LNCaP clone FGC (cell line): ENCODE measurements at regions not wholly inside any gene's neighbourhood (a gene's known extent, or its start where the extent isn't known, plus 50 kb on each side); places are given as distances from the start of the nearest gene placed in this dataset.

ENCODE experiments used
- DNase-seq: peaks from one replicate; pipeline ENCODE4 v3.0.0-alpha.2; 2011; ENCODE audit warnings: low read depth
- H3K4me3 ChIP-seq: 2 replicates; pipeline ENCODE4 v1.5.1; 2011; ENCODE audit warnings: mild to moderate bottlenecking, low read depth, low read length, control low read depth
- CTCF ChIP-seq: IDR thresholded peaks from 2 replicates; pipeline ENCODE4 v1.5.1; 2012; ENCODE audit warnings: mild to moderate bottlenecking; ENCODE audit not compliant: control insufficient read depth, insufficient read depth; ENCODE audit errors: extremely low read depth

- no peak overlapping the region for H3K4me3 ChIP-seq
- DNase-seq: no peak
- no peak for TF ChIP-seq CTCF
Measured at GRCh38 chr4:16450724-16451123, 224.5 kb upstream of the TAPT1 start.

- H3K4me3 ChIP-seq: no peak overlapping the region
- no peak for TF ChIP-seq CTCF
- DNase-seq: no peak
Measured at GRCh38 chr4:16450031-16450430, 223.8 kb upstream of the TAPT1 start.

GRCh38 chr4:16449406-16449805 is 223.1 kb upstream of the TAPT1 start:
- DNase-seq: no peak
- H3K4me3 ChIP-seq: no peak overlapping the region
- no peak for TF ChIP-seq CTCF

- TF ChIP-seq CTCF: no peak
- H3K4me3 ChIP-seq: no peak overlapping the region
- peak; percentile 7 for DNase-seq
Measured at GRCh38 chr4:16448241-16448840, 222.1 kb upstream of the TAPT1 start.

GRCh38 chr4:16443504-16444088 is 217.3 kb upstream of the TAPT1 start:
- TF ChIP-seq CTCF: peak; percentile 73
- H3K4me3 ChIP-seq: no peak overlapping the region
- DNase-seq: peak; percentile 13

- H3K4me3 ChIP-seq: no peak overlapping the region
- DNase-seq: no peak
- TF ChIP-seq CTCF: no peak
Measured at GRCh38 chr4:16442296-16442695, 216.0 kb upstream of the TAPT1 start.

- DNase-seq: no peak
- TF ChIP-seq CTCF: no peak
- H3K4me3 ChIP-seq: no peak overlapping the region
Measured at GRCh38 chr4:16439768-16440167, 213.5 kb upstream of the TAPT1 start.
